ENCODE measurements at regions not wholly inside any gene's neighbourhood (a gene's known extent, or its start where the extent isn't known, plus 50 kb on each side); places are given as distances from the start of the nearest gene placed in this dataset.

- H3K4me3 ChIP-seq (replicated peaks in 1 of 3; ENCODE audit: insufficient read depth in 1 of 3, low read depth in 1 of 3, low read length in 3 of 3) = no peak overlapping the region
- BruUV-seq (replicated peaks) = no TSS peak
Observed at GRCh38 chr2:191582355-191582754, 95.6 kb upstream of the NABP1 start.

More at GRCh38 chr2:191582355-191582754, 95.6 kb upstream of the NABP1 start:
- Histone ChIP-seq H3K79me2 (ENCODE audit: control insufficient read depth, insufficient read depth, low read length) (no peaks in the 10 kb centered on the region), H3K9me3 (replicated peaks; ENCODE audit: control insufficient read depth, insufficient read depth, low read length) (no peaks in the 10 kb centered on the region), H3K9ac (replicated peaks; ENCODE audit: extremely low read depth, insufficient read depth, low read length) (no peak overlapping the region), H3K27ac (ENCODE audit: insufficient read depth, low read depth, low read length) (no peak overlapping the region), H2AFZ (ENCODE audit: low read depth, low read length) (no peak overlapping the region), H3K9me1 (replicated peaks; ENCODE audit: control insufficient read depth, extremely low read depth, insufficient read depth, low read length) (no peaks in the 10 kb centered on the region), H4K20me1 (replicated peaks; ENCODE audit: control insufficient read depth, extremely low read depth, insufficient read depth, low read length) (no peaks in the 10 kb centered on the region), H3K36me3 (ENCODE audit: control insufficient read depth in 2 of 2, extremely low read depth in 1 of 2, insufficient read depth in 2 of 2, low read length in 2 of 2) (no peaks in the 10 kb centered on the region), H3K4me2 (ENCODE audit: insufficient read depth, low read length) (no peak overlapping the region), H3K27me3 (ENCODE audit: control insufficient read depth in 2 of 2, insufficient read depth in 2 of 2, low read length in 2 of 2) (no peaks in the 10 kb centered on the region), H3K4me1 (ENCODE audit: control insufficient read depth, extremely low read depth, insufficient read depth, low read length) (no peaks in the 10 kb centered on the region)
- no peak for FAIRE-seq
- no peak for DNase-seq (ENCODE audit: low read depth, low spot score)
- POLR2A ChIA-PET = no interaction called here
- no peak for TF ChIP-seq CTCF (IDR thresholded peaks at IDR 0.05; ENCODE audit: extremely low read depth in 1 of 2, insufficient read depth in 1 of 2, low read depth in 1 of 2, low read length in 2 of 2)
- TF ChIP-seq GATA2 (IDR thresholded peaks at IDR 0.05; ENCODE audit: insufficient read depth, insufficient read length, low read depth, low read length) = no peak
- TF ChIP-seq MAX (IDR thresholded peaks at IDR 0.05; ENCODE audit: insufficient read depth, insufficient read length) = no peak
- TF ChIP-seq FOS (IDR thresholded peaks at IDR 0.05; ENCODE audit: borderline replicate concordance, insufficient read depth, low read length) = no peak
- no peak for TF ChIP-seq MYC (IDR thresholded peaks at IDR 0.05; ENCODE audit: low read depth, low read length)
- TF ChIP-seq JUN (IDR thresholded peaks at IDR 0.05; ENCODE audit: borderline replicate concordance, insufficient read depth, insufficient read length, low read depth) = no peak
- no peak for TF ChIP-seq POLR2AphosphoS5 (IDR thresholded peaks at IDR 0.05; ENCODE audit: insufficient read depth, low read depth, low read length)
- no peak for TF ChIP-seq POLR2A (IDR thresholded peaks at IDR 0.05; ENCODE audit: low read depth, low read length)
- TF ChIP-seq EZH2 (IDR thresholded peaks at IDR 0.05; ENCODE audit: borderline replicate concordance, low read depth, low read length, severe bottlenecking) = no peak
- CTCF ChIA-PET = no interaction called here
- dilution Hi-C loops (cut with MboI; ENCODE audit: extremely low pct_ligation_motif_present, low sequenced_read_pairs) (no loop called here), intact Hi-C loops (cut with micrococcal nuclease) (no loop called here)

Measured in endothelial cell of umbilical vein (primary cell).